ENCODE measurements at regions not wholly inside any gene's neighbourhood (a gene's known extent, or its start where the extent isn't known, plus 50 kb on each side); places are given as distances from the start of the nearest gene placed in this dataset.

DNA sequence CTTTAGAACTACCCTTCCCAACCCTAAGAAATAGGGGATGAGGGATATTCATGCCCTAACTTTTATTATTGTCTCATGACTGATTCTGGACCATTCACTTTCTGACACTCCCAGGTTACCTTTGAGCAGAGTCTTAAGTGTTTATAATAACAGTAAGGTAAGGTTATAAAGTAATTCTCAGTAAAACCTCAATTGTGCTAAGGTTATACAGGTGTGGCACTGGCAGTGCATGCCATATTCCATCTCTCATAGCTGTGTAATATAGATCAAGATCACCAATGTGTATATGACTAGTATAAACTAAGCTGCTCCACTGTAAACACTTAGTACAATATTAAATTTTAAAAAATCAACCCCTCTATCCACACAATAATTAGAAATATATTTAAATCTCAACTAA, 89.1 kb downstream of the KCNJ2 start:
- Histone ChIP-seq H3K9me3 (ENCODE audit: insufficient read depth in 2 of 2, low read depth in 1 of 2, low read length in 1 of 2) (0 out of 4 replicates have a peak, but pooled peaks cover 0 to 2% of the 10 kb centered on the region in 2 experiments), H2BK12ac (ENCODE audit: low read depth, low read length) (no peak overlapping the region), H4K5ac (ENCODE audit: insufficient read length, low read depth, low read length) (no peak overlapping the region), H4K20me1 (replicated peaks in 1 of 2; ENCODE audit: control insufficient read depth in 1 of 2, insufficient read depth in 2 of 2, low read length in 2 of 2) (no peaks in the 10 kb centered on the region), H3K18ac (ENCODE audit: extremely low read depth, low read length) (no peak overlapping the region), H3K4me2 (ENCODE audit: insufficient read depth in 1 of 2, low read depth in 2 of 2, low read length in 2 of 2) (no peak overlapping the region), H4K8ac (ENCODE audit: extremely low read depth, insufficient read depth, low read length) (no peak overlapping the region), H2AK5ac (ENCODE audit: low read depth, low read length) (no peak overlapping the region), H3K27ac (ENCODE audit: low read depth, low read length) (no peak overlapping the region), H2BK120ac (replicated peaks; ENCODE audit: low read depth, low read length) (no peak overlapping the region), H3K23ac (ENCODE audit: insufficient read length) (no peak overlapping the region), H3K79me2 (ENCODE audit: control insufficient read depth in 1 of 2, insufficient read depth in 2 of 2, low read length in 2 of 2) (no peaks in the 10 kb centered on the region), H2BK15ac (ENCODE audit: low read length) (no peak overlapping the region), H2BK5ac (ENCODE audit: low read depth, low read length) (no peak overlapping the region), H3K9ac (replicated peaks in 1 of 4; ENCODE audit: extremely low read depth in 1 of 4, low read depth in 3 of 4, low read length in 3 of 4) (no peak overlapping the region), H3K79me1 (ENCODE audit: low read depth, low read length) (no peaks in the 10 kb centered on the region), H4K91ac (replicated peaks; ENCODE audit: insufficient read length, low read length) (no peak overlapping the region), H3K4me1 (replicated peaks in 1 of 4; ENCODE audit: control insufficient read depth in 3 of 4, insufficient read depth in 4 of 4, low read length in 3 of 4) (no peaks in the 10 kb centered on the region), H3K4ac (replicated peaks; ENCODE audit: insufficient read length, low read depth, low read length) (no peak overlapping the region), H3K36me3 (ENCODE audit: control insufficient read depth in 2 of 4, insufficient read depth in 4 of 4, low read length in 3 of 4) (no peaks in the 10 kb centered on the region), H3K56ac (replicated peaks; ENCODE audit: insufficient read length, low read depth, low read length) (no peak overlapping the region), H3K14ac (ENCODE audit: insufficient read length) (no peak overlapping the region), H3K4me3 (ENCODE audit: extremely low read depth in 1 of 4, insufficient read depth in 2 of 4, low read depth in 3 of 4, low read length in 4 of 4) (no peak overlapping the region), H2AFZ (ENCODE audit: low read length) (no peak overlapping the region), H3K23me2 (ENCODE audit: low read depth, low read length) (no peaks in the 10 kb centered on the region), H3K27me3 (replicated peaks in 1 of 4; ENCODE audit: control insufficient read depth in 3 of 4, extremely low read depth in 1 of 4, insufficient read depth in 3 of 4, low read length in 3 of 4) (no peaks in the 10 kb centered on the region), H2BK20ac (ENCODE audit: low read length) (no peak overlapping the region)
- ChIA-PET POLR2A (ENCODE audit: partially characterized antibody) (no interaction called here), CTCF (ENCODE audit: partially characterized antibody) (interaction anchor here (0.9 to 1.0 kb wide), 2 partner anchors 12 to 651 kb away, joined by 3 to 4 read pairs; no protein-coding TSS in a partner anchor)
- no peak for FAIRE-seq
- no peak for DNase-seq (ENCODE audit: low read depth in 1 of 2, low spot score in 2 of 2)
- TF ChIP-seq CHD2 (IDR thresholded peaks at IDR 0.05; ENCODE audit: low read length), result no peak
- no peak for TF ChIP-seq HDAC6 (IDR thresholded peaks at IDR 0.05; ENCODE audit: low read depth, low read length)
- no peak for TF ChIP-seq KDM1A (IDR thresholded peaks at IDR 0.05; ENCODE audit: borderline replicate concordance, low read length)
- TF ChIP-seq JUND (IDR thresholded peaks at IDR 0.05; ENCODE audit: low read length), result no peak
- no peak for TF ChIP-seq RAD21 (IDR thresholded peaks at IDR 0.05 in 1 of 2, conservative IDR thresholded peaks at IDR 0.05 in 1 of 2; ENCODE audit: low read depth in 2 of 2, low read length in 2 of 2)
- TF ChIP-seq SP2 (IDR thresholded peaks at IDR 0.05; ENCODE audit: low read length), result no peak
- no peak for TF ChIP-seq POLR2AphosphoS5 (IDR thresholded peaks at IDR 0.05; ENCODE audit: low read depth, low read length)
- no peak for TF ChIP-seq GABPA (IDR thresholded peaks at IDR 0.05; ENCODE audit: borderline replicate concordance, insufficient read depth, low read length)
- TF ChIP-seq CTBP2 (IDR thresholded peaks at IDR 0.05; ENCODE audit: borderline replicate concordance, insufficient read depth, insufficient read length, low read length), result no peak
- no peak for TF ChIP-seq BACH1 (IDR thresholded peaks at IDR 0.05; ENCODE audit: low read length)
- TF ChIP-seq ATF3 (IDR thresholded peaks at IDR 0.05; ENCODE audit: insufficient read depth, low read depth, low read length), result no peak
- TF ChIP-seq SRF (IDR thresholded peaks at IDR 0.05; ENCODE audit: low read depth, low read length), result no peak
- no peak for TF ChIP-seq TCF12 (IDR thresholded peaks at IDR 0.05; ENCODE audit: low read depth, low read length)
- TF ChIP-seq NANOG (IDR thresholded peaks at IDR 0.05; ENCODE audit: insufficient read depth, low read depth, low read length, poor library complexity, severe bottlenecking), result no peak
- TF ChIP-seq CREB1 (IDR thresholded peaks at IDR 0.05), result no peak
- TF ChIP-seq EP300 (IDR thresholded peaks at IDR 0.05; ENCODE audit: borderline replicate concordance in 1 of 2, low read depth in 2 of 2, low read length in 2 of 2), result no peak
